Hematopoietic multipotent progenitor cell treated with erythropoietin and hydrocortisone succinate and interleukin-3 and kit ligand, for 6 days (in vitro differentiated cells): ENCODE measurements at regions not wholly inside any gene's neighbourhood (a gene's known extent, or its start where the extent isn't known, plus 50 kb on each side); places are given as distances from the start of the nearest gene placed in this dataset.
"Not testable (repeated sequence)": the region's sequence is repeated elsewhere in the genome, so short reads cannot be mapped to it uniquely, and the experiment has no call there.

Source experiments
- DNase-seq: peaks from one replicate; pipeline ENCODE4 v3.0.0-alpha.2; 2015

DNA sequence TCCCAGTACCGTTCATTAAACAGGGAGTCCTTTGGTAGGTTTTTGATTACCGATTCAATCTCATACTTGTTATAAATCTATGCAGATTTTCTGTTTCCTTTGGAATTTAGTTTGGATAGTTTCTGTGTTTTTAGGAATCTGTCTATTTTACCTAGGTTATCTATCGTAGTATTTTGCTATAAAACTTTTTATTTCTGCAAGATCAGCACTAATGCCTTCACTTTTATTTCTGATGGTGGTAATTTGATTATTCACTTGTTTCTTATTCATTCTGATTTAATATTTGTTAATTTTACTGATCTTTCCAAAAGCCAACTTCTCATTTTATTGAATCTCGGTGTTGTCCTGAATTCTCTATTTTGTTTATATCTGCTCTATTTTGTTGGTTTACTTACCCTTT, 577.7 kb upstream of the NRG3 start:
- no peak for DNase-seq

- DNase-seq: no peak
These were observed 571.3 kb upstream of the NRG3 start for GRCh38 chr10:81303656-81304055.

DNA sequence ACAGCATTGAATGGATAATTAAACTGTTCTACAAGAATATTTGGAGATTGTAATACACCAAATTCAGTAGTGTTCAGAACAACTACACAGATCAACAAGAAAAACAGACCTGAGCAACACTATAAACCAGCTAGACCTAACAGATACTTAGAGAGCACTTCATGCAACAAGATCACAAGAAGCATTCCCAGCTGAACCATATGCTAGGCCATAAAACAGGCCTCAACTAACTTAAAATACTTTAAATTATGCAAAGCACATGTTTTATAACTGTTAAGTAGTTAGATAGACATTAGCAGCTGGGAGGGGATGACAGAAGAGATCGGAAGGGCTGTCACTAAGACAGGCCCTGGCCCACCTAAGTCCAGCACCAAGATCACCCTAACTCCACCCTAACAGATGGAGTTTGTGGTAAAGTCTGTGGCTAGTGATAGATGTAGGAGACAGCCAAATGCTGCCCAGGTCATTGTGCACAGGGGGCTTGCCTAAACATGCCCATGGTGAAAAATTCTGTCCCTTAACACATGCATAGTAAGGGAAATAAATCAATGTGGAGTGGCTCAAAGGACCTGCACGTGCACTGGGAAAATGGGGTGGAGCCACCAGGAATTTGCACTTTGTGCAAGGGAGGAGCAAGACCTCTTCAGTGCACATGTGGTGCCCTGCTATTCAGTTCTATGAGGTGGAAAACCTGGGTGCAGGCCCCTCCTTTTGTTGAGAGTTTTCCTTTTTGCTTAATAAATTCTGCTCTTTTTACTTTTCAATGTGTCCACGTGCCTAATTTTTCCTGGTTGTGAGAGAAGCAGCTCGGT, 567.8 kb upstream of the NRG3 start:
- DNase-seq: peak; percentile 37

DNA sequence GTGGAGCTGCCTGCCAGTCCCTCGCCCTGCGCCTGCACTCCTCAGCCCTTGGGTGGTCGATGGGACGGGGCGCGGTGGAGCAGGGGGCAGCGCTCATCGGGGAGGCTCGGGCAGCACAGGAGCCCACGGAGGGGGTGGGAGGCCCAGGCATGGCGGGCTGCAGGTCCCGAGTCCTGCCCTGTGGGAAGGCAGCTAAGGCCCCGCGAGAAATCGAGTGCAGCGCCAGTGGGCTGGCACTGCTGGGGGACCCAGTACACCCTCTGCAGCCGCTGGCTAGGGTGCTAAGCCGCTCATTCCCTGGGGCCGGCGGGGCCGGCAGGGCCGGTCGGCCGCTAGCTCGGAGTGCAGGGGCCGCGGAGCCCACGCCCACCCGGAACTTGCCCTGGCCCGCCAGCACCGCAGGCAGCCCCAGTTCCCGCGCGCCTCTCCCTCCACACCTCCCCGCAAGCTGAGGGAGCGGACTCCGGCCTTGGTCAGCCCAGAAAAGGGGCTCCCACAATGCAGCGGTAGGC, 565.9 kb upstream of the NRG3 start:
- DNase-seq: no peak

- DNase-seq: no peak
These were observed 560.5 kb upstream of the NRG3 start for GRCh38 chr10:81314471-81314870.

DNA sequence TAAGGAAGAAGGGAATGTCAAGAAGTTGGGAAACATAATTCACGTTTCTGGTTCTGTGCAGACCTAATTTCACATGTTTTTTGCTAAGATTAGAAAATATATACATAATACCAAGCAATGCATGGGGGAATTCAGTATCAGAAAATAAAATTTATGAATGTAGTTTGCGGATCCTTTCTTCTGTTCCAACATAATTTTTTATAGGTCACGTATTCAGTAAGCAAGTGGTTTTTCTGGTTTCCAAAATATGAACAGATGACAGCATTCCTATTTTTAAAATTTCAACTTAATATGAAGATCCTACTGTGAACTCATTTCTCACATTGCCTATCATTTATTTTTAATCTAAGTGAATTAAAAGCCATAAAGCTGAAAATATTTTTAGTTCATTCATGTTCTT, 560.0 kb upstream of the NRG3 start:
- DNase-seq: no peak

DNA sequence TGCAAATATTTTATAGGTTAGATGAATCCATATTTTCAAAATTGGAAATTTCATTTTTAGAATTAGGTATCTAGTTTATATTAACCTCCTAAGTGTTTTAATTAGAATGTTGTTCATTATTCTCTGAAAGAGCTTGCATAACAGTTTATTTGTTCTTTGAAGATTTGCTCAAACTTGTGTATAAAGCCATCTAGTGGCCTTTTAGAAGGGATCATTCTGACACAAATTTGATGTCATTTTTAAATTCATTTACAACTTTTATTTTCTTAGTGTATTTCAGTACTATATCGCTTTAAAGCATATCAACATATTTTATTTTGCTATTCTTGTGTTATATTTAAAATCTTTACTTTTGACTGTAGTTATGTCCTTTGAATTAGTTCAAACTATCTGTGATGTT, 527.0 kb upstream of the NRG3 start:
- DNase-seq: no peak

DNA sequence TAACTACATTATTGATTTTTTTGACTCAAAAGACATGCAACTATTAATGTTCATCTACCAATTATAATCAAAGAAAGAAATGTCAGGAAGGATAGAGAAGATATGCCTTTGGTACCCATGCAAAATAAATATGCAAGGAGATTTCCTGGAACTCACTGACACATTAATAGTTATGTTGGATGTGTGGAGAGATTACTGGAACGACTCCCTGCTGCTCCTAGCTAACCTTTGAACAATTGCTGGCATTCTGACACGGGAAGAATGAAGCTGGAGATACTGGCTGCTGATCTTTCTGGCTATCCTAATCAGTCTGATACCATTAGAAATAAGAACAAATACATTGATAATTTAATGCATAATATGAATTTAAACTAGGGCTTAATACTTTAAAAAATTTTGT, 507.9 kb upstream of the NRG3 start:
- no peak for DNase-seq

GRCh38 chr10:81386817-81387216, 488.2 kb upstream of the NRG3 start:
- no peak for DNase-seq

- no peak for DNase-seq
These were observed 471.5 kb upstream of the NRG3 start for GRCh38 chr10:81403451-81403850.

- no peak for DNase-seq
These were observed 469.6 kb upstream of the NRG3 start for GRCh38 chr10:81405399-81405798.

- no peak for DNase-seq
These were observed 461.0 kb upstream of the NRG3 start for GRCh38 chr10:81414038-81414437.

DNA sequence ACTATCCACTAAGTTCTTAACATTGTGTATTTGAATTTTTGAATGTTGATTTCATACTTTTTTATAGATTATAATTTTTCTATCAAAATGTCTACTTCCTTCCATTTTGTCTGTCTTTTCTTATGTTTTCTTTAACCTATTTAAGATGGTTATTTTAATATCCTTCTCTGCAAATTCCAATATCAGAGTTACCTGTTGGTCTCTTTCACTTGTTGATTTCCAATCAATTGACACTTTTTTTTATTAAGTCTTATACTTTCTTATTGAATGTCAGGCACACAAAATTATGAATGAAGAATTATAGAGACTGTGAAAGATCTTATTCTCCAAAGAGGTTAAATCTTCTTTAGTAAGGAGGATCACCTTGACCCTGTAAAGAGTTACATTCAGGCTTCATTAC, 448.3 kb upstream of the NRG3 start:
- no peak for DNase-seq

GRCh38 chr10:81428456-81429134, 446.4 kb upstream of the NRG3 start:
- no peak for DNase-seq

GRCh38 chr10:81439445-81439844, 435.5 kb upstream of the NRG3 start:
- no peak for DNase-seq

- not testable (repeated sequence) for DNase-seq
These were observed 433.4 kb upstream of the NRG3 start for GRCh38 chr10:81441624-81442023.

DNA sequence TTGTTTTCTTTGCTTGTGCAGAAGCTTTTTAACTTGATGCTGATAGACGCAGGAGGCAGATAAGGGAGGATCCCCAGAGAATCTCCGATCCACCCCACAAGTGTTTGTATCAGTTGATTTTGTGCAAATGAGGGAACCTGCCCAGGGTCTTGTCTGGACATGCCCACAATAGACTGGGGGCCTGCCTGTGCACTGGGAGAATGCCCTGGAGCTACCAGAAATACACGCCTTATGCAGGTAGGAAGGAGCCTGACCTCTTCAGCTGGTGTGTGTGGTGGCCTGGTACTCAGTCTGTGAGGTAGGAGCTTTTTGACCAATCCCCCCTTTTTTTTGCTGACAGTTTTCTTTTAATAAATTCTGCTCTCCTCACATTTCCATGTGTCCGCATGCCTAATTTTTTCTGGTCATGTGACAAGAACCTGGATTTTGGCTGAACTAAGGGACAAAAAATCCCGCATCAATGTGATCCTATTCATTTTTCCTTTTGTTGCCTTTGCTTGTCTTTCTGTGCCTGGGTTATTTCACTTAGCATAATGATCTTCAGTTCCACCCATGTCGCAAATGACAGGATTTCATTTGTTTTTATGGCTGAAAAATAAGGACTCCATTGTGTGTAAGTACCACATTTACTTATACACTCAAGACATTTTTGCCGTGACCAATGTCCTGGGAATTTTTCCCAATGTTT, 430.6 kb upstream of the NRG3 start:
- DNase-seq: no peak

DNA sequence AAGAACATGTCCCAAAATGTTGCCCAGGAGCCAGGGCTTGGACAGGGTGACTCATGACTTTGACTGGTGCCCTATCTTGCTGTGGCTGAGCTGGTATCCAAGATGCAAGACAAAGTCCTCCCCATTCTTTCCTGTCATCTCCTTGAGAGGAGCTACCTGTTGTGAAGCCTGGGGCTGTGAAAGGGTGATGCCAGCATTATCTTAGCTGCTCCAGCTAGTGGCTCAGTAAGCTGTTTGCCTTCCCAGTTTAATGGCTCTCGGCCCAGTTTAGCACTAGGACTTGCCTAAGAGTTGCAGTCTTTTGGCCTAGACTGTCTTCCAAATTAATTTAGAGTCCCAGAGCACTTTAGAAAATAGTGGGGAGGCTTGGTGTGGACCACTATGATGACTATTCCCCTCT, 424.3 kb upstream of the NRG3 start:
- DNase-seq: no peak

DNA sequence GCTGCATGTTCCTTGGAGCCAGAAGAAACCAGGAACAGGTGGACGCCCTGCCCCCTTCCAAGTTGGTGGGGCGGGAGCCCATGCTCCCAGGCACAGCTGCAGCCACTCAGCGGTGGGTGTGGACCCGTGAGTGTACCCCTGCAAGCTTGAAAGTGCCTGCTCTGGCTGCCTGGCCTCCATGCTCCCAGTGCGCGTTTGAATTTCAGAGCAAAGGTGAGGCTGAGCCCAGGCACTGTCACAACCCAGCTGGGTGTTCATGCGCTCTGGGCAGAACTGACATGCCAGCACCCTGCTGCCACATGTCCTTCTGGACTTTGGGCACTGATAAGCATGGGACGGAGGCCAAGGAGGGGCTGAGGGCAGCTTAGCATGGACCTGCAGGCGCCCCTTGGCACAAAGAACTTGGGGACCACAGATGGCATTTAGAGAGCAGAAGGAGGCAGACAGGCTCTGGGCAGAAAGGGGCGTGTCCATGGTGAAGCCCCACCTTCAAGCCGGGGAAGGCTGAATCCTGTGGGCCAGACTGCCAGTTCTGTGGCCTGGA, 402.0 kb upstream of the NRG3 start:
- no peak for DNase-seq

GRCh38 chr10:81473755-81474154, 401.2 kb upstream of the NRG3 start:
- DNase-seq: no peak

- DNase-seq: no peak
These were observed 395.7 kb upstream of the NRG3 start for GRCh38 chr10:81479316-81479715.

GRCh38 chr10:81496626-81497025, 378.4 kb upstream of the NRG3 start:
- no peak for DNase-seq

DNA sequence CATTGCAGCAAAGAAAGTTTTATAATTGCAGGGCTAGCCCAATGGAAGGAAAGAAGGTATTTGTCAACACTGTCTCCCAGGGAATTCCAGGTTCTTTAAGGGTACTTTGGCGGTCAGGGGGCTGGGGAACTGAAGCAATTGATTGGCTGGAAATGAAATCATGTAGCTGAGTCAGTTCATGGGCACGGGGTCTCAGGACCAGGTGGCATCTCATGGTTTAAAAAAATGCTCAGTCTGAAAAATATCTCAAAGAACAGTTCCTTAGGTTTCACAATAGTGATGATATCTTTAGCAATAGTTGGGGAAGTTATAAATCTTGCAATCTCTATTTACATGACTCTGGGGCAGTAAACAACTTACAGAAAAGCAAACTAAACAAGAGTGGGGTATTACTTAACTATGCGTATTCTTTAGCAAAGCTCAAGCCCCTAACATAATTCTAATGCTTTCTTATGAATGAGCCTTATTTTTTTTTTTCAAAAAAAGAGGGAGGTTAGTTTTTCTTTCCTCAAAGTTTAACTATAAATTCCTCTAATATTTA, 376.9 kb upstream of the NRG3 start:
- no peak for DNase-seq
